GM12891 (cell line): ENCODE measurements at regions not wholly inside any gene's neighbourhood (a gene's known extent, or its start where the extent isn't known, plus 50 kb on each side); places are given as distances from the start of the nearest gene placed in this dataset.
"Not testable (repeated sequence)": the region's sequence is repeated elsewhere in the genome, so short reads cannot be mapped to it uniquely, and the experiment has no call there.

Experiments used
- DNase-seq: peaks from one replicate; pipeline ENCODE4 v3.0.0; 2011; ENCODE audit warnings: low spot score; ENCODE audit not compliant: insufficient read length
- FAIRE-seq: peaks from 2 replicates; lab custom pipeline; 2011; peaks lifted over from hg19 to GRCh38; lab: Jason Lieb, UNC
- PAX5 ChIP-seq: IDR thresholded peaks from 2 replicates; pipeline ENCODE4 v1.6.1; 2011; ENCODE audit warnings: low read length, moderate library complexity, mild to moderate bottlenecking; ENCODE audit not compliant: insufficient read depth, severe bottlenecking
- POLR2A ChIP-seq: IDR thresholded peaks from 2 replicates; pipeline ENCODE4 v1.6.1; 2011; ENCODE audit warnings: low read depth, low read length, control low read depth
- POLR2AphosphoS5 ChIP-seq: IDR thresholded peaks from 2 replicates; pipeline ENCODE4 v1.6.1; 2011; ENCODE audit warnings: low read depth, low read length, control low read depth
- POU2F2 ChIP-seq: IDR thresholded peaks from 2 replicates; pipeline ENCODE4 v1.6.1; 2011; ENCODE audit warnings: low read depth, mild to moderate bottlenecking, control low read depth, low read length, moderate library complexity
- SPI1 ChIP-seq: IDR thresholded peaks from 2 replicates; pipeline ENCODE4 v1.6.1; 2011; ENCODE audit warnings: low read depth, low read length, control low read depth
- TAF1 ChIP-seq: IDR thresholded peaks from 2 replicates; pipeline ENCODE4 v1.6.1; 2011; ENCODE audit warnings: low read depth, low read length, control low read depth

GRCh38 chr13:62747629-62748028, 1332.0 kb upstream of the PCDH20 start:
- no peak for TF ChIP-seq PAX5
- TF ChIP-seq POLR2AphosphoS5: no peak
- peak; percentile 15; the same call in 1 of the 2 replicates for TF ChIP-seq SPI1
- no peak for TF ChIP-seq POLR2A
- TF ChIP-seq POU2F2: no peak
- FAIRE-seq (no peak), DNase-seq (no peak)

DNA sequence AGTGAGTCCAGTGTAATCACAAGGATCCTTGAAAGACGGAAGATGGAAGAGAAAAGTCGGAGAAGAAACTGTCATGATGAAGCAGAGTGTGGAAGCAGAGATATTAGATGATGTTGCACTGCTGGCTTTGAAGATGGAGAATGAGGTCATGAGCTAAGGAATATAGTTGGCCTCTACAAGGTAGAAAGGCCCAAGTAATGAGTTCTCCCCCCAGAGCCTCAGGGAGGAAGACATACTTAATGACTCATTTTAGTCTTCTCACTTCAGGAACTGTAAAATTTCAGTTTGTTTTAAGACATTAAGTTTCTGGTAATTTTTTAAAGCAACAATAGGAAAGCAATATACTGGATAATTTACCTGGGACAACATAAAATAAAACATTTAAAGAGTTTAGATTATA, 1331.5 kb upstream of the PCDH20 start:
- DNase-seq (no peak), FAIRE-seq (no peak)
- TF ChIP-seq SPI1: no peak
- TF ChIP-seq TAF1: no peak
- no peak for TF ChIP-seq POLR2A
- TF ChIP-seq PAX5: no peak
- no peak for TF ChIP-seq POU2F2
- TF ChIP-seq POLR2AphosphoS5: no peak

DNA sequence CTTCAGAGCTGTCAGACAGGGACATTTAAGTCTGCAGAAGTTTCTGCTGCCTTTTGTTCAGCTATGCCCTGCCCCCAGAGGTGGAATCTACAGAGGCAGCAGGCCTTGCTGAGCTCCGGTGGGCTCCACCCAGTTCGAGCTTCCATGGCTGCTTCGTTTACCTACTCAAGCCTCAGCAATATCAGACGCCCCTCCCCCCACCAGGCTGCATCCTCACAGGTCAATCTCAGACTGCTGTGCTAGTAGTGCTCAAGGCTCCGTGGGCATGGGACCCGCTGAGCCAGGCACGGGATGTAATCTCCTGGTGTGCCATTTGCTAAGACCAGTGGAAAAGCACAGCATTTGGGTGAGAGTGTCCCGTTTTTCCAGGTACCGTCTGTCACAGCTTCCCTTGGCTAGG, 1314.1 kb upstream of the PCDH20 start:
- DNase-seq, FAIRE-seq: not testable (repeated sequence)

DNA sequence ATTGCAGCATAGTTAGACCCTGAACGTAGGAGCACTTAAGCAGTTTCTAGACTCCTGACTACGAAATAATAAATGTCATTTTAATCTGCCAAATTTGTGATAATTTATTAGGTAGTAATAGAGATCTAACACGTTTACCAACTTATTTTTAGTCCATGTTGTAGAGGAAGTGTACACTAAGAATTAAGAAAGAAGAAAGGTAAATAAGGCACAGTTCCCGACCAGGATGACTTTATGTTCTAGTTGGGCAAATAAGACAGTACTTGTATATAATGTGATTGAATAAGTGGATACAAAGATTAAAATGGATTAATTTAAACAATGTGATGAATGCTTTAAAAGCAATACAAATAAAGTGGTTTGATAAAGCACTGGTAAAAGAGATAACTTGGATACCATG, 1306.2 kb upstream of the PCDH20 start:
- FAIRE-seq (no peak), DNase-seq (no peak)
- no peak for TF ChIP-seq POU2F2

DNA sequence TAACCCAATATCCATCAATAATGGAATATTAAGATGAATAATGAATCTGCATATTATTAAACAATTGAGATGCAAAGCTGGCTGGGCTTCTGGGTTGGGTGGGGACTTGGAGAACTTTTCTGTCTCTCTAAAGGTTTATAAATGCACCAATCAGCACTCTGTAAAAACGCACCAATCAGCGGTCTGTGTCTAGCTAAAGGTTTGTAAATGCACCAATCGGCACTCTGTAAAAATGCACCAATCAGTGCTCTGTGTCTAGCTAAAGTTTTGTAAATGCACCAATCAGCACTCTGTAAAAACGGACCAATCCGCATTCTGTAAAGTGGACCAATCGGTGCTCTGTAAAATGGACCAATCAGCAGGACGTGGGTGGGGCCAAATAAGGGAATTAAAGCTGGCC, 1296.3 kb upstream of the PCDH20 start:
- not testable (repeated sequence) for FAIRE-seq

GRCh38 chr13:62710787-62711186, 1295.1 kb upstream of the PCDH20 start:
- FAIRE-seq: no peak
- no peak for DNase-seq
- TF ChIP-seq POLR2AphosphoS5: no peak
- TF ChIP-seq POU2F2: no peak
- TF ChIP-seq SPI1: no peak
- no peak for TF ChIP-seq PAX5

More for the DNA sequence above, 1296.3 kb upstream of the PCDH20 start:
- not testable (repeated sequence) for DNase-seq

GRCh38 chr13:62706048-62706447, 1290.4 kb upstream of the PCDH20 start:
- TF ChIP-seq PAX5 (no peak), SPI1 (no peak), TAF1 (no peak), POU2F2 (no peak), POLR2AphosphoS5 (no peak), POLR2A (no peak)
- no peak for DNase-seq
- FAIRE-seq: no peak

GRCh38 chr13:62704875-62705274, 1289.2 kb upstream of the PCDH20 start:
- FAIRE-seq: no peak
- DNase-seq: no peak
- TF ChIP-seq POU2F2 (no peak), POLR2AphosphoS5 (no peak), POLR2A (no peak)

DNA sequence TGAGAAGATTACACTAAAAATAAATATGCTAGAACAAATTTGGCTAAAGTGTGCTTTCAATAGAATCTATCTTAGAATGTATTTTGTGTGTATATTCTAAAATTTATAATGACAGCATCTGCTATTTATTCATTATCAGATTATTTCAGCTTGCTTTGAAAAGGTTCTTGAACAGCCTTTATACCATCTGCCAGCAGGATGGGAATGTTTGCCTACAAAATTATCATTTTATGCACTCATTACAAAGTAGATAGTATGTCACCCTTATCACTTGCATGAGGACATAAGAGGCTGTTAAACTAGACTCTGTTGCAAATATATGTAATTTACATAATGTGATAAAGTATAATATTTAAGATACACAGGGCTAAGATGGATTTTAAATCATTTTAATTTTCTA, 1286.9 kb upstream of the PCDH20 start:
- FAIRE-seq (no peak), DNase-seq (no peak)
- no peak for TF ChIP-seq PAX5
- TF ChIP-seq POU2F2: no peak
- TF ChIP-seq POLR2A: no peak
- no peak for TF ChIP-seq POLR2AphosphoS5
- no peak for TF ChIP-seq SPI1
- TF ChIP-seq TAF1: no peak

DNA sequence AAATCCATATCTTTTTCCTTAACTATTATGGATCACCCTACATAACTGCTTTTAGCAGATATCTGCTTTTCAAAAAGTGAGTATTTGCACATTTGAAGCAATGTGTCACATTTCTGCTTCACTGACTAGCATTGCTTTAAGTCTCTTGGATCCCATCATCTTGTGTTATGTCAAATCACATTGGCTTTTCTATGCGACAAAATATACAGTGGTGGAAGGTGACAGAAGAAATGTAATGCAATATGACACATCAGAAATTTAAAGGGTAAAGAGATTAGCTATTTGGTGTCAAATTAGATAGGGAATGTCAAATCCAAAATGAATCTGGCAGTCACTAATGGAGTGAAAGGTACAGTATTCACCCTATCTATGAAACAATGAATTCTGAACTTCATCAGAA, 1282.1 kb upstream of the PCDH20 start:
- DNase-seq: no peak
- TF ChIP-seq POLR2A (no peak), TAF1 (no peak), SPI1 (no peak), PAX5 (no peak), POLR2AphosphoS5 (no peak), POU2F2 (no peak)
- no peak for FAIRE-seq

- TF ChIP-seq PAX5: no peak
- TF ChIP-seq POLR2AphosphoS5: no peak
- TF ChIP-seq SPI1: no peak
- no peak for TF ChIP-seq POU2F2
- TF ChIP-seq TAF1: no peak
- TF ChIP-seq POLR2A: no peak
- FAIRE-seq (no peak), DNase-seq (no peak)
Observed at GRCh38 chr13:62696490-62696889, 1280.8 kb upstream of the PCDH20 start.

DNA sequence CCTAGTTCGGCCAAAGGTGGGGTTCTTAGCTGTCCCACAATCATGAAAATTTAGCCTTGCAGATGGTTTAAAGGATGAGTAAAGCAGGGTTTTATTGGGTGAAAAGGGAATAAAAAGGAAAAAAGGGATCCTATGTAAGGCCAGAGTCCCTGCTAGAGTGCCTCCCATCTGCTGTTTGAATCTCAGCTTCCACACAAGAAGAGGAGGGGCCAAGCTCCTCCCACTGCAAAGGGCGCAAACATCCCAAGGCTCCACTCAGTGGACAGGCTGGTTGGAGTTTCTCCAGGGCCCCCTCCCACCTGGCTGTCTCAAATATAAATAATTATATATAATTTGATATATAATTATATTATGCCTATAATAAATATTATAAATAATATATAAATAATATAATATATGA, 1272.1 kb upstream of the PCDH20 start:
- TF ChIP-seq SPI1 (no peak), POU2F2 (no peak), POLR2AphosphoS5 (no peak), TAF1 (no peak), PAX5 (no peak), POLR2A (no peak)
- DNase-seq: no peak
- FAIRE-seq: no peak
